A673 (cell line): ENCODE measurements at regions not wholly inside any gene's neighbourhood (a gene's known extent, or its start where the extent isn't known, plus 50 kb on each side); places are given as distances from the start of the nearest gene placed in this dataset.

Experiments
- BruUV-seq: library from RNA; stranded (reverse); fragments of 400-500 nt; replicated peaks from 2 replicates; lab custom pipeline; 2021; lab: Mats Ljungman, UMichigan
- CTCF ChIA-PET: fragments of 300-600 bp; sonication (Branson Sonifier 250); formaldehyde crosslinking; loops from one replicate; lab custom pipeline; 2022; ENCODE audit warnings: antibody characterized with exemption; lab: Charles Lee
- POLR2A ChIA-PET: fragments of 300-600 bp; sonication (Branson Sonifier 250); formaldehyde crosslinking; loops from one replicate; lab custom pipeline; 2022; ENCODE audit warnings: antibody characterized with exemption; ENCODE audit not compliant: low non-redundant PET; lab: Charles Lee
- DNase-seq: peaks from one replicate; pipeline ENCODE4 v3.0.0-alpha.2; 2015; ENCODE audit warnings: low spot score
- H3K27ac ChIP-seq: fragments of 200-600 bp; sonication (generic); 2 replicates; pipeline ENCODE4 v1.5.1; 2016; ENCODE audit warnings: mixed run types, low read depth, mild to moderate bottlenecking, mixed read lengths, antibody characterized with exemption, low read length; ENCODE audit not compliant: poor library complexity, severe bottlenecking
- H3K27me3 ChIP-seq: fragments of 200-600 bp; sonication (generic); replicated peaks from 2 replicates; pipeline ENCODE4 v1.6.1; 2017; ENCODE audit warnings: mixed run types, low read depth, mild to moderate bottlenecking, mixed read lengths, antibody characterized with exemption, low read length; ENCODE audit not compliant: insufficient read depth, poor library complexity
- H3K36me3 ChIP-seq: fragments of 200-600 bp; sonication (generic); 2 replicates; pipeline ENCODE4 v1.6.1; 2016; ENCODE audit warnings: mixed run types, mild to moderate bottlenecking, mixed read lengths, antibody characterized with exemption, low read length; ENCODE audit not compliant: insufficient read depth, poor library complexity, severe bottlenecking
- H3K4me1 ChIP-seq: fragments of 200-600 bp; sonication (generic); 2 replicates; pipeline ENCODE4 v1.6.1; 2017; ENCODE audit warnings: mixed run types, mild to moderate bottlenecking, mixed read lengths, antibody characterized with exemption, low read length; ENCODE audit not compliant: insufficient read depth, poor library complexity, severe bottlenecking
- H3K4me3 ChIP-seq: fragments of 200-600 bp; sonication (generic); 2 replicates; pipeline ENCODE4 v1.5.1; 2016; ENCODE audit warnings: low read depth, mixed run types, mild to moderate bottlenecking, mixed read lengths, low read length; ENCODE audit not compliant: poor library complexity, severe bottlenecking
- H3K9me3 ChIP-seq: fragments of 200-600 bp; sonication (generic); 2 replicates; pipeline ENCODE4 v1.6.1; 2016; ENCODE audit warnings: mixed run types, low read depth, mild to moderate bottlenecking, mixed read lengths, antibody characterized with exemption, low read length; ENCODE audit not compliant: poor library complexity, severe bottlenecking
- CTCF ChIP-seq: fragments of 300-800, 200-600 bp; sonication (generic); conservative IDR thresholded peaks from 2 replicates; pipeline ENCODE4 v1.5.1; 2017; ENCODE audit warnings: low read depth, mild to moderate bottlenecking, antibody characterized with exemption, low read length, moderate library complexity, mixed read lengths
- EZH2 ChIP-seq: fragments of 200-600 bp; sonication (generic); IDR thresholded peaks from 2 replicates; pipeline ENCODE4 v1.6.1; 2017; ENCODE audit warnings: borderline replicate concordance, low read depth, mild to moderate bottlenecking, mixed read lengths, antibody characterized with exemption, low read length; ENCODE audit not compliant: poor library complexity, severe bottlenecking
- intact Hi-C: fragments of 100-400 bp; cut with micrococcal nuclease; formaldehyde crosslinking; loops from one replicate; pipeline ENCODE4 v1.10.0; 2022; ENCODE audit not compliant: unreplicated experiment

- BruUV-seq: no TSS peak
- TF ChIP-seq EZH2 (no peak), CTCF (no peak)
Measured at GRCh38 chr1:96926176-96926575, 204.6 kb downstream of the PTBP2 start.

GRCh38 chr1:96927125-96927524 is 205.5 kb downstream of the PTBP2 start:
- POLR2A ChIA-PET: no interaction called here
- Histone ChIP-seq H3K36me3 (no peaks in the 10 kb centered on the region), H3K4me1 (no peaks in the 10 kb centered on the region), H3K9me3 (peaks cover 11% of the 10 kb centered on the region), H3K27ac (no peak overlapping the region), H3K27me3 (no peaks in the 10 kb centered on the region), H3K4me3 (no peak overlapping the region)
- no TSS peak for BruUV-seq
- no peak for DNase-seq
- intact Hi-C loops: no loop called here
- CTCF ChIA-PET: no interaction called here
- TF ChIP-seq EZH2 (no peak), CTCF (no peak)

More at GRCh38 chr1:96926176-96926575, 204.6 kb downstream of the PTBP2 start:
- Histone ChIP-seq H3K4me3 (no peak overlapping the region), H3K27ac (no peak overlapping the region), H3K9me3 (peaks cover 11% of the 10 kb centered on the region), H3K27me3 (no peaks in the 10 kb centered on the region), H3K4me1 (no peaks in the 10 kb centered on the region), H3K36me3 (no peaks in the 10 kb centered on the region)
- CTCF ChIA-PET: no interaction called here
- intact Hi-C loops: no loop called here
- POLR2A ChIA-PET: no interaction called here
- DNase-seq: no peak

GRCh38 chr1:96931136-96931535 is 209.6 kb downstream of the PTBP2 start:
- BruUV-seq: no TSS peak
- Histone ChIP-seq H3K27ac (no peak overlapping the region), H3K27me3 (no peaks in the 10 kb centered on the region), H3K9me3 (no peaks in the 10 kb centered on the region), H3K4me3 (no peak overlapping the region), H3K36me3 (no peaks in the 10 kb centered on the region), H3K4me1 (no peaks in the 10 kb centered on the region)
- intact Hi-C loops: no loop called here
- no peak for DNase-seq
- ChIA-PET CTCF (no interaction called here), POLR2A (no interaction called here)
- no peak for TF ChIP-seq EZH2
- no peak for TF ChIP-seq CTCF
